Colon (tissue), 2 donors: ENCODE measurements at regions not wholly inside any gene's neighbourhood (a gene's known extent, or its start where the extent isn't known, plus 50 kb on each side); places are given as distances from the start of the nearest gene placed in this dataset.

ENCODE experiments used
- FAIRE-seq: peaks from 2 replicates; lab custom pipeline; 2012; peaks lifted over from hg19 to GRCh38; lab: Jason Lieb, UNC
- donor health status: control.
- donor health status: control.

GRCh38 chr10:4775808-4776207, 50.2 kb upstream of the AKR1E2 start:
- no peak for FAIRE-seq

- FAIRE-seq: no peak
Measured at GRCh38 chr10:4772202-4772570, 53.8 kb upstream of the AKR1E2 start.

DNA sequence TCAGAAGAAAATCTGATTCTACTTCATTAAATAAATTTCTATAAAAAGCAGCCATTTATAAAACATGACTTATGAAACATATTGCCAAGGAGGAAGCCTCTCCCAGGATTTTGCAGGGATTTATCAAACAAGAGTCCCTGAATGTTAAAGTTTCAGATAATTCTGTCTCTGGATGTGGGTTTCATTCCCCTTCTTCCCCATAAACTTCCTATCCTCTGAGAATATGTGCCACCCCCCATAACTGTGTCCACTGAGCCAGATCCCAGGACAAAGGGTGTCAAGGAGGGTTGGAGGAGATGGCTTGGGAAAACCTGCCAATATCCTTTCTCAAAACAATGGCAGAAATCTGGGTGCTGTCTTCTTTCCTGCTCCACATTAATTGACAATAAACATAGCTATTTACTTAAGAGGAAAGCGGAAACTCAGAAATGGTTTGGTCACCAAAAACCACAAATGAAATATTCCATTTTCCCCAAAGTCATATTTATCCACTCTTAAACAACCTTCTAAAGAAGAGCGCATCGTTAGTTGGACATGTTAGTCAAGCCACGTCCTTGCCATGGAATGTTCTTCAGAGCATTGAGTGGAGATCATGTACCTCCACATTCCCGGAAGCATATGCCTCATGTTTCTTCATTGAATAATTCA, 54.3 kb upstream of the AKR1E2 start:
- FAIRE-seq: no peak

- FAIRE-seq: no peak
Measured at GRCh38 chr10:4770801-4771553, 55.0 kb upstream of the AKR1E2 start.

GRCh38 chr10:4768416-4768815, 57.6 kb upstream of the AKR1E2 start:
- FAIRE-seq: no peak

- peak; percentile 36 for FAIRE-seq
Measured at GRCh38 chr10:4767033-4767814, 58.8 kb upstream of the AKR1E2 start.

DNA sequence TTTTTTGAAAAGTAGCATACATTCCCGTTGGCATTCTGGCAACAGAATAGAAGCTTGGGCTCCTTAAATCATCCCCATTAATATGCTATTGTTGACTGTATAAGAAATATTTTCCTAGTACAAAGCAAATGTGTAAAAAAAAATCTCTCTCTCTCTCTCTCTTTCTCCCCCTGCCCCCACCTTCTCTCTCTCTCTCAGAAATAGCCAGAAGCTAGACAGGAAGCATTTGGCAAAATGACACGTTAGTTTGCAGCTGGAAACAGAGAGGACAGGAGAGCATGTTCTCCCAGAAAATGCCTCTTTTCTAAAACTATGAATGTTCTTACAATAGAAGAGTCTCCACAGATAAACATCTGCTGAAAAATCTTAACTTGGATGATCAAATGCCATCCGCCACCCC, 59.6 kb upstream of the AKR1E2 start:
- no peak for FAIRE-seq

DNA sequence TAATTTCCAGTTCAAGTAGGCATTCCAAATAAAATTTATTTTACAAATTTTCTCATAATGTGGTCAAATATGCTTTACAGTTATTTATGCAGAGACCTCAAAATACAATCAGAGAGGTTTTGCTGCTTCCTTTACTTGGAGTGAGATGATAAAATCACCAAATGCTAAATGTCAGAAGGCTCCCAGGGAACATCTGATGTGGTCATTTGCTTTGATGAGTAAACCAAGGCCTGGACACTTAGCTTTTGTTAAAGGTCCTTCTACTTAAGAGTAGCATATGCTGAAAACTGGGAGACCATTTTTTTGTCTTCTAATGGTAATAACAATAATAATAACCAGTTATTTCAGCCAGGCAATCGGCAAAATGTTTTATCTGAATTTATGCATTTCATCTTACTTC, 60.6 kb upstream of the AKR1E2 start:
- no peak for FAIRE-seq

DNA sequence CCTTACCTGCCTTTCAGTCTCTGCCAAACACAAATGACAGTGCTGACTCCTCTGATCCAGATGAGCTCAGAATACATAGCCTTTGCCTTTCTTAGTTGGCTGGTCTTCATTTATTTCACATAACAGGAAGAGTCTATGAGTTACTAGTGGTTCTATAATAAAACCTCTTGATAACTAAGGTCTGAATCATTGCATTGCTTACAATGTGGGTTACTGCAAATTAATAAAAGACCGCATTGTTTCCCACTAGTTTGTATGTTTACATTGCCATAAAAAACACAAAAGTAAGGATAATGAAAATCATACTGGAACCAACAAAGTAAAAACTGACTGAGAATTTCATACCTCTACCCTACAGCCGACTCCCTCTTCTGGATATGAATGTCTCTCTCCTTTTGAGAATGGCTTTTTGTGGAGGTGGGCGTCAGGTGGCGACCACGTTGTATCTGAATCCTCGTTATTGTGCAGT, 62.0 kb upstream of the AKR1E2 start:
- no peak for FAIRE-seq

DNA sequence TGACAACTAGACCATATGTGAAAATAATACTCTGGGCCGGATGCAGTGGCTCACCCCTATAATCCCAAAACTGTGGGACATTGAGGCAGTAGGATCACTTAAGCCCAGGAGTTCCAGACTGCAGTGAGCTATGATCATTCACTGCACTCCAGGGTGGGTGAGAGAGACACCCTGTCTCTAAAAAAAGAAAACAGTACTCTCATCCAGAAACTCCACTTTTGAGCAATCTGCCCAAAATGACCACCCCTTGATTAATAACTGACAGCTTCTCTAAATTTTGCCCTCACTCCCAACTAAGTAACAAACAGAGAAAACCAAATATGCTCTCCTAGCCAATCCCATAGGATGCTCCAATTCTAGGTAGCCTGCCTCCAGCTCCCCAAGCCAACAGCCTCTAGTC, 62.5 kb upstream of the AKR1E2 start:
- no peak for FAIRE-seq

GRCh38 chr10:4758256-4758655, 67.8 kb upstream of the AKR1E2 start:
- no peak for FAIRE-seq

GRCh38 chr10:4755286-4755989, 70.6 kb upstream of the AKR1E2 start:
- FAIRE-seq: no peak

GRCh38 chr10:4754143-4754542, 71.9 kb upstream of the AKR1E2 start:
- FAIRE-seq: no peak

GRCh38 chr10:4751211-4751610, 74.8 kb upstream of the AKR1E2 start:
- FAIRE-seq: no peak

DNA sequence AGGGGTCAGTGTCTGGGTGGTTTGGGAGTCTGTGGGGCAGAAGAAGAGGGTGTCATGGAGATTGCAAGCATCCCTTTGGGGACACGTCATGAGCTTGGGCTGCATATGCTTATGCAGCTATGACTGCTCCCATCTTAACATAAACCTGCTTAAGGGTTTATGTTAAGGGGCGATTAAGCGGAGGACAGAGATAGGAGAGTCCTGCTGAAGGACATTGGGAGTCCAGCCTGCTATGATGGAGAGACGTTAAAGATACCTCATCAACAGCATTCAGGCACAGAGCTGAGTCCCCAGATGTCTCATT, 76.8 kb upstream of the AKR1E2 start:
- FAIRE-seq: no peak

DNA sequence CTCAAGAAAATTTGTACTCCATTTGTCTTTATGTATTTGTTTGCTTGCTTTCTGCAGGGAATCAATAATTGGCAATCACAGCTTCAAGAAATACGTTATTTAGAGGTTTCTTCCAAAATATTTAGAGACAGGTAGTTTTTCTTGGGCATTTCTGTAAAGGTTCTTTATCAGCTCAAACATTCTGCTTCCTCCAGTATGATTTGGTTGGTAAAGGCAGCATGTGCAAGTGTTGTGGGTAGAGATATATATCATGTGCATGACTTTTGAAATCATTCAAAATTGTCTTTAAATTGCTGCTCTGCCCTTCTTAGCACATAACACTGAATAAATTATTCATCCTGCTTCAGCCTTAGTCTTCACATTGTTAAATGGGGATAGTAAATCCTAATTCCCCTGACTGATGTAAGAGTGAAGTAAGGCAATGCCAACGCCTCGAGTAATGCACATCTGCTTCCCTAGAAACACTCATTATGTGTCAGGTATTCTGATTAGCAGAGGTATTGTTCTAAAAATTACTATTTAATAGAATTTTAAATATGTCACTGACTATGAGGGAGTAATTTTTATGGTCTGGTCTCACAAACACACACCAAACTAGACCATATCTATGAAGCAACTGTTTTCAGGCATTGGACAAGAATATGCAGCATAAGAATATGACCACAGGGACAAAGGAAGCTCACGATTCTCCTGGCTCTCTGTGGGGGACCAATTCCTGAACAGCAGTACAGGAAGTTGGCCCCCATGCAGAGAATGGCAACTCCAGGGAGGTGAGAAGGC, 77.3 kb upstream of the AKR1E2 start:
- FAIRE-seq: no peak

- no peak for FAIRE-seq
Measured at GRCh38 chr10:4742217-4742616, 83.8 kb upstream of the AKR1E2 start.

DNA sequence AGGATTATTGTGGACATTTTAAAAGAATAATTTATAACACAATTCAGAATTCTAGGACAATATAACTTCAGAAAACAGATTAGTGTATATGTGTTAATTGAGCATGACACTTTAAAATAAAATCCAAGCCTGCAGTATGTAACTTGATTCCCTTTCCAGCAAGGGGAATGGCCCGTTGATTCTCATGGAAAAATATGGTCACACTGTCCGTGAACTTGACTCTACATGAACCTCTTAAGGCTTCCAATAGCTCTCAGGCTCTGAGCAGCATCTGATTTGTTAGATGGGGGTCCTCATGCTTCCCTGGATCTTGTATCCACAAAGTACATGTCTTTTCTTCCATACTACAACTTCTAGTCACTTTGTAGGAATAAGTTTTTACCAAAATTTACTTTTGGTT, 85.5 kb upstream of the AKR1E2 start:
- no peak for FAIRE-seq

GRCh38 chr10:4736608-4737007, 89.4 kb upstream of the AKR1E2 start:
- no peak for FAIRE-seq

DNA sequence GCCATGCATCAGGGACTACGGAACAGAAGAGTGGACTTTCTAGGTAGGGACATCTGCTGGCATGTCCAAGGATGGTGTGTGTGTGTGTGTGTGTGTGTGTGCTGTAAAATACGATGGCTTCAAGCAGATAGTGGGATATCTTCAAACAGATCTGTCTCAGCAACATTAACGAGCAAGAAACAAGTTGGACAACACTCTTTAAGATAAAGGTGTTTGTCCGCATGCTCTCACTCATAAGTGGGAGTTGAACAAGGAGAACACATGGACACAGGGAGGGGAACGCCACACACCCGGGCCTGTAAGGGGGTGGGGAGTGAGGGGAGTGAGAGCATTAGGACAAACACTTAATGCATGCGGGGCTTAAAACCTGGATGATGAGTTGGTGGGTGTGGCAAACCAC, 89.8 kb upstream of the AKR1E2 start:
- FAIRE-seq: no peak

DNA sequence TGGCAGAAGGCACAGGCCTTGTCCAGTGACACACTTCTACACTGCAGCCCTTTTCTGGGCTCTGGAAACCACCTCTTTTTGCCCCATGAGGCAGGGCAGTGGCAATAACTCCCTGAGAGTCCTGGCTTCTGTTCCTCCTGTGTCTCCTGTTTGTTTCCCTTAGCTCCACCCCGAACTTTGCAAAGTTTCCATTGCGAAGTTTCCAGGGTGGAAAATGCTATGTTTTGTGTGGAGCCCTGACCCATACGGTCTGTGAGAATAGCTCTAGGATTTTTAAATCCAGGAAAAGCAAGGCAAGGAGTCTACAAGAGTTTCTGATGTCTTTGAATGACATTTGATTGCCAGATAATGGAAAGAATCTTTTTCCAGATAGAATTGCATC, 92.2 kb upstream of the AKR1E2 start:
- no peak for FAIRE-seq
